PC-9 (cell line): ENCODE measurements at regions not wholly inside any gene's neighbourhood (a gene's known extent, or its start where the extent isn't known, plus 50 kb on each side); places are given as distances from the start of the nearest gene placed in this dataset.

Experiments used
- CTCF ChIP-seq: fragments of 200-600 bp; sonication (generic); conservative IDR thresholded peaks from 2 replicates; pipeline ENCODE4 v1.6.1; 2017; ENCODE audit warnings: mixed run types, antibody characterized with exemption, mild to moderate bottlenecking, moderate library complexity
- EZH2 ChIP-seq: fragments of 200-600 bp; sonication (generic); IDR thresholded peaks from 2 replicates; pipeline ENCODE4 v1.8.0; 2017; ENCODE audit warnings: antibody characterized with exemption, low read depth

- TF ChIP-seq CTCF: no peak
- no peak for TF ChIP-seq EZH2
These were observed 1131.3 kb downstream of the BRD1 start for GRCh38 chr22:48696371-48696770.
